ENCODE measurements at regions not wholly inside any gene's neighbourhood (a gene's known extent, or its start where the extent isn't known, plus 50 kb on each side); places are given as distances from the start of the nearest gene placed in this dataset.

- Histone ChIP-seq H4K20me1 (ENCODE audit: insufficient read depth) (no peaks in the 10 kb centered on the region), H3K79me2 (ENCODE audit: insufficient read depth) (no peaks in the 10 kb centered on the region), H3K4me1 (ENCODE audit: insufficient read depth) (no peaks in the 10 kb centered on the region), H3K36me3 (ENCODE audit: low read depth) (no peaks in the 10 kb centered on the region), H3K9me2 (ENCODE audit: insufficient read depth) (no peaks in the 10 kb centered on the region), H3K4me2 (ENCODE audit: unreplicated experiment) (no peak overlapping the region), H2AFZ (no peak overlapping the region), H3K4me3 (no peak overlapping the region), H3K9me3 (ENCODE audit: low read depth) (no peaks in the 10 kb centered on the region), H3K27me3 (replicated peaks; ENCODE audit: insufficient read depth) (no peaks in the 10 kb centered on the region), H3K9ac (no peak overlapping the region), H3K27ac (no peak overlapping the region), H3F3A (ENCODE audit: insufficient read depth) (no peaks in the 10 kb centered on the region)
- WGBS, 2 experiments (ENCODE audit: low coverage in 1 of 2, low lambda C conversion rate in 2 of 2, missing lambda C conversion rate in 2 of 2) = 43 to 48% methylated on average over 16 of the region's 16 CpGs
- no peak for DNase-seq
- TF ChIP-seq EZH2phosphoT487 (IDR thresholded peaks at IDR 0.05; ENCODE audit: insufficient read depth, low read depth) (no peak), EZH2 (IDR thresholded peaks at IDR 0.05; ENCODE audit: insufficient read depth, poor library complexity, severe bottlenecking) (no peak)
- in situ Hi-C loops (cut with MboI) = no loop called here
Measured at GRCh38 chr5:3385991-3386519, 209.6 kb upstream of the IRX1 start.

- H3K9me2 ChIP-seq (ENCODE audit: insufficient read depth) = no peaks in the 10 kb centered on the region
- in situ Hi-C loops (cut with MboI) = no loop called here
- no peak overlapping the region for H3K4me3 ChIP-seq
- no peaks in the 10 kb centered on the region for H3K9me3 ChIP-seq (ENCODE audit: low read depth)
- no peaks in the 10 kb centered on the region for H4K20me1 ChIP-seq (ENCODE audit: insufficient read depth)
- no peaks in the 10 kb centered on the region for H3K36me3 ChIP-seq (ENCODE audit: low read depth)
- 62% methylated on average over 7 of the region's 7 CpGs for WGBS, 2 experiments (ENCODE audit: low coverage in 1 of 2, low lambda C conversion rate in 2 of 2, missing lambda C conversion rate in 2 of 2)
- no peak overlapping the region for H2AFZ ChIP-seq
- no peak overlapping the region for H3K27ac ChIP-seq
- no peak overlapping the region for H3K4me2 ChIP-seq (ENCODE audit: unreplicated experiment)
- H3K9ac ChIP-seq = no peak overlapping the region
- TF ChIP-seq EZH2phosphoT487 (IDR thresholded peaks at IDR 0.05; ENCODE audit: insufficient read depth, low read depth) (no peak), EZH2 (IDR thresholded peaks at IDR 0.05; ENCODE audit: insufficient read depth, poor library complexity, severe bottlenecking) (no peak)
- no peaks in the 10 kb centered on the region for H3K79me2 ChIP-seq (ENCODE audit: insufficient read depth)
- H3F3A ChIP-seq (ENCODE audit: insufficient read depth) = no peaks in the 10 kb centered on the region
- no peaks in the 10 kb centered on the region for H3K4me1 ChIP-seq (ENCODE audit: insufficient read depth)
- DNase-seq = no peak
- H3K27me3 ChIP-seq (replicated peaks; ENCODE audit: insufficient read depth) = no peaks in the 10 kb centered on the region
Measured at GRCh38 chr5:3384531-3384930, 211.1 kb upstream of the IRX1 start.

DNA sequence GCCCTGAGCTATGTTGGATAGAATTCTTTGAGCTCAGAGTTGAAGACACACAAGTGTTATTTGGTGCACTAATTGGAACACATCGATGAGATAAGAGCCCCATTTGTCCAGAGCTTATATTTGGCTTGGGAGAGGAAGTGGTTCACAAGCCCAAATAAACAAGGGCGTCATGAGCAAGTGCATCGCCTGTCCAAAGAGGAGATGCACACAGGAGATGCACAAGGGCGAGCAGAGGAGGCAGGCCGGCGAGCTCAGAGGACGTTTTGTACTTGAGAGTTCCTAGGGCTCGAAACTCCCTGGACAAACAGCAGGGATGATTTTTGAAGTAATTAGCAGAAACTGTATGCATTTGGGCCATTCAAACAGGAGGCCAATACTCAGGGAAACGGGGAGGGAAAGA is 212.8 kb upstream of the IRX1 start:
- H3K27ac ChIP-seq = no peak overlapping the region
- H3K36me3 ChIP-seq (ENCODE audit: low read depth) = no peaks in the 10 kb centered on the region
- in situ Hi-C loops (cut with MboI) = no loop called here
- no peak overlapping the region for H2AFZ ChIP-seq
- TF ChIP-seq EZH2 (IDR thresholded peaks at IDR 0.05; ENCODE audit: insufficient read depth, poor library complexity, severe bottlenecking) = no peak
- no peak for TF ChIP-seq EZH2phosphoT487 (IDR thresholded peaks at IDR 0.05; ENCODE audit: insufficient read depth, low read depth)
- no peaks in the 10 kb centered on the region for H3K4me1 ChIP-seq (ENCODE audit: insufficient read depth)
- H3K9me2 ChIP-seq (ENCODE audit: insufficient read depth) = no peaks in the 10 kb centered on the region
- H3F3A ChIP-seq (ENCODE audit: insufficient read depth) = no peaks in the 10 kb centered on the region
- no peak overlapping the region for H3K9ac ChIP-seq
- H3K4me3 ChIP-seq = no peak overlapping the region
- H3K79me2 ChIP-seq (ENCODE audit: insufficient read depth) = no peaks in the 10 kb centered on the region
- H3K4me2 ChIP-seq (ENCODE audit: unreplicated experiment) = no peak overlapping the region
- DNase-seq = no peak
- H4K20me1 ChIP-seq (ENCODE audit: insufficient read depth) = no peaks in the 10 kb centered on the region
- 45 to 50% methylated on average over 9 of the region's 9 CpGs for WGBS, 2 experiments (ENCODE audit: low coverage in 1 of 2, low lambda C conversion rate in 2 of 2, missing lambda C conversion rate in 2 of 2)
- no peaks in the 10 kb centered on the region for H3K27me3 ChIP-seq (replicated peaks; ENCODE audit: insufficient read depth)
- H3K9me3 ChIP-seq (ENCODE audit: low read depth) = no peaks in the 10 kb centered on the region

- H3K9me3 ChIP-seq (ENCODE audit: low read depth) = no peaks in the 10 kb centered on the region
- H2AFZ ChIP-seq = no peak overlapping the region
- TF ChIP-seq EZH2phosphoT487 (IDR thresholded peaks at IDR 0.05; ENCODE audit: insufficient read depth, low read depth) = no peak
- no peak for TF ChIP-seq EZH2 (IDR thresholded peaks at IDR 0.05; ENCODE audit: insufficient read depth, poor library complexity, severe bottlenecking)
- no peak for DNase-seq
- H3K27ac ChIP-seq = no peak overlapping the region
- WGBS, 2 experiments (ENCODE audit: low coverage in 1 of 2, low lambda C conversion rate in 2 of 2, missing lambda C conversion rate in 2 of 2) = 70 to 72% methylated on average over 10 of the region's 10 CpGs
- H3K36me3 ChIP-seq (ENCODE audit: low read depth) = no peaks in the 10 kb centered on the region
- no peaks in the 10 kb centered on the region for H4K20me1 ChIP-seq (ENCODE audit: insufficient read depth)
- no peaks in the 10 kb centered on the region for H3K4me1 ChIP-seq (ENCODE audit: insufficient read depth)
- no peaks in the 10 kb centered on the region for H3K79me2 ChIP-seq (ENCODE audit: insufficient read depth)
- no peaks in the 10 kb centered on the region for H3K9me2 ChIP-seq (ENCODE audit: insufficient read depth)
- no peak overlapping the region for H3K4me2 ChIP-seq (ENCODE audit: unreplicated experiment)
- H3K27me3 ChIP-seq (replicated peaks; ENCODE audit: insufficient read depth) = no peaks in the 10 kb centered on the region
- in situ Hi-C loops (cut with MboI) = no loop called here
- no peak overlapping the region for H3K9ac ChIP-seq
- H3F3A ChIP-seq (ENCODE audit: insufficient read depth) = no peaks in the 10 kb centered on the region
- H3K4me3 ChIP-seq = no peak overlapping the region
Measured at GRCh38 chr5:3382151-3382550, 213.5 kb upstream of the IRX1 start.

All from GM23248 (cell line).